HG03457 (cell line): ENCODE measurements at regions not wholly inside any gene's neighbourhood (a gene's known extent, or its start where the extent isn't known, plus 50 kb on each side); places are given as distances from the start of the nearest gene placed in this dataset.
"Not testable (repeated sequence)": the region's sequence is repeated elsewhere in the genome, so short reads cannot be mapped to it uniquely, and the experiment has no call there.

ENCODE experiments used
- ATAC-seq: cut with Tn5 transposase; IDR thresholded peaks from one replicate; pipeline ENCODE4 v1.9.1; 2021; ENCODE audit warnings: moderate number of reproducible peaks; ENCODE audit not compliant: unreplicated experiment

DNA sequence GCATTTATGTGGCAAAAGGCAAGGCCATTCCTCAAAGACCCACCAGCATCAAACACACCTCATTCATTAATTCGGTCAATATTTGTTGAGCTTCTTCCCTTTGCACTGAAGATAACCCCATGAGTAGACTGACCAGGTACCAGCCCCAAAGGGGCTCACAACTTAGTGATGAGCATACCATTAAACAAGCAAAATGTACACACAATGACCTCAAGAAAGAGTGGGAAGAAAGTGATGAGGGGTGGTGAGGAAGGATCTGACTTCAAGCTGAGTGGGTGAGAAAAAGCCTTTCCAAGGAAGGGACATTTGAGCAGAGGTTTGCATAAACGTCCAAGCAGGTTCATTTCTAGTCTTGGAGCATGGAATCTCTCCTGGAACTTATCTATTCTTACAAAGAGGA is 562.5 kb downstream of the TOX3 start:
- no peak for ATAC-seq

DNA sequence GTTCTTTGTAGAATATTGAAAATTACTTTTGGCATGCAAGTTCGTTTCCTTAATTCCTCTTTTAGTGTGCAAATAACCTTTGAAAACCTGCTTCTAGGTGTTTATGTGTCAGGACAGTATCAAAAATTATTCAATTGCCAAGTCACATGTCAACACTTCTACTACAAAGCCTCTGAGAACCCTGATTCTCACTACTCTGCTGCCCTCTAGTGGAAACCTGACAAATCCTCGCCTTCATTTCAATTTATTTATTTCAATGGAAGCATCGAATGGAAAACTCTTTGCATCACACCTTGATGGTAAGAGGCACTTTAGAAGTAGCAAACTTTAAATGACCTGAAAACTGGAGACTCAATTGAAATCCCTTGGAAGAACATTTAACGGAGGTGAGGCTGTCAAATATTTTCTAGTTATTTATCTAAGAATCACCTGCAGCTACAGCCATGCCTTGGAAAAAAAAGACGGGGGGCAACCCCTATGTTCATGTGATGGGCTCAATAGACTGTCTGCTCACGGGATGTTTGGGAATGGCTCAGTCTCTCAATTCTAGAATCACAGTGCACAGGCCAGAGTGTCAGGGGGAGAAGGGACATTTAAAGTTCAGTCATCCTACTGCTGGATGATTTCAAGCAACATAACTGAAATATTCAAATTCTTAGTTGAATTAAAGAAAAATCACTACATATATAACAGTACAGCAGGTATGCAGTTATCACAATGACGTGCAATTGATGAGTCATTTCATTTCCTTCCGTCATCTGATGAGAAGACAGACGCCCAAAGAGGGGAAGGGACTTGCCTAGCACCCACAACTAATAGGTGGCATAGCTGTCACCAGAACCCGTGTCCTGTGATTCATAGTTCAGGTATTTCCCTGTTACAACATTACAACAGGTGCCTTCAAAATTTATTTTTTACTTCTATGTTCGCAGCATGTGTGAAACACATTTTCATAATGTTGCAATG is 563.9 kb downstream of the TOX3 start:
- ATAC-seq = no peak

DNA sequence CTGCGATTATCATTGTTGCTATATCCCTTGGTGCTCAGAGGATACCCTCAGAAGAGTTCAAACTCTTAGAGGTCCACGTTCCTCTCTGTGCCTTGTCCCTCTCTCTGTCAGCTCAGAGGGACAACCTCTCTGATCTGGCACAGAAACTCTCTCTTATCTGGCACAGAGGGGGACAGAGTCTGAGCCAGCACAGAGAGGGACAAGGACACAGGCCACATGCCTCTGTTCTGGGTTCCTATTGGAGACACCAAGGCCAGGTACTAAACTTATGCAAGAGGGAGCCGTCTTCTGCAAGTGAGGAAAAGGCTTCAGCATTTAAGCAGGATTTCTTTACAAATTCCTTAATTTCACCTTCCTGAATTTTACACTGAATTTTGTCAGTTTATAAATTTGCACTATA is 565.2 kb downstream of the TOX3 start:
- no peak for ATAC-seq

DNA sequence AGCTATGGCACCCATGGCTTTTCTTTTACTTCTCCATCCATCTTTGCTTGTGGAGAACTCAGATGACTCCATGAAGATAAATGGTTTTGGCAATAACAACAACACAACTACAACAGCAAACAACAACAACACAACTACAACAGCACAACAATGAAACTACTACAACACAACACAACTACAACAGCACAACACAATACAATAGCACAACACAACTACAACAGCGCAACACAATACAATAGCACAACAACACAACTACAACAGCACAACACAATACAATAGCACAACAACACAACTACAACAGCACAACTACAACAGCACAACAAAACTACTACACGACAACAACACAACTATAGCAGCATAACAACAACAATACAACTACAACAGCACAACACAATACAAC is 569.4 kb downstream of the TOX3 start:
- ATAC-seq = not testable (repeated sequence)

DNA sequence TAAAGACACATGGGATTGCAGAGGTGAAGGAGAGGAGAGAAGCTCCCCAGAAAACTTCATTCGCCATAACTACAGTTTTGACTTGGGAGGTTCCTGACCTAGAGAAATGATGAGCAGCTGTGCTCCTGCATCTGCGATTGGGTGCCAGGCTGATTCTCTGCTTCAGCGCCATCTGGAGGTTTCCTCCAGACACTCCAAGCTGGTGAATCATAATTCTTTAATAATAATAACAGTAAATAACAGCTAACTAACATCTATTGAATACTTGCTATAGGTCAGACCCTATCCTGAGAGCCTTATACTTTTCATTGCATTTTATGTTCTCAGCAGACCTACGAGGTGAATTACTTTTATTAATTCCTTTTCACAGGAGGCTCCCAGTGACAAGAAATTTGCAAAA is 575.8 kb downstream of the TOX3 start:
- no peak for ATAC-seq

DNA sequence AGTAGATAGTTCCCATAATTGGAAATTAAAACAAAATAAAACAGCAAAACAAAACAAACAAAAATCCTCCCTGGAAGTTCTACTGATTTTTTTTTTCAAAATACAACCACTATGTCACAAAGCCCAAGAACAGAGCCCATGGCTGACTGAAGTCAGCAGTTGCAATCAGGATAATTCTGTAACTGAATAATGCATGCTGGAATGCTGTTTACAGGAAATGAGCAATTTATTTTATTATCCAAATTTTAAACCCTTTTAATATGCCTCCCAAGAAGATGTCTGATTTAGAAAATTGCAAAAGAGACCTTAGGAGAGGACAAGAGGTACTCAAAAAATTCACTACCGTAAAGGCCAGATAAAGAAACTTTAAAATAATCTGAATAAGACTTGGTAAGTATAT is 578.2 kb downstream of the TOX3 start:
- ATAC-seq = no peak

DNA sequence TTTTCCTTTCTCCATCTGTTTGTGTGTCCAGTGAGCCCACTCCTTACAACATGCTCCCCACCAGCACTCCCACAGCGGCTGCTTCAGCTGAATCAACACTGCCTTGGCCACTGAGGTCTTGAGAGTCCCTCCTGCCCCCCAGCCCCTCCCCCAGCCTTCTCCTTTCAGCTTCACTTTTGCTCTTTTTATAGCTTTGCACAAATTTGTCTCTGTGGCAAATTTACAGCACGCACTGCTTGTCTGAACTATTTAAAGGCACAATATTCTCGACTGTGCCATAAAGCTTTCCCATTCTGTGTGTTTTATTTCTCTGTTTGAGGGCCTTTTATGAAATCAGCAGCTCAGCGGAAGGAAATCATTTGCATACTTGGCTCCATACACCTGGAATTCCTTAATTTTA is 579.3 kb downstream of the TOX3 start:
- no peak for ATAC-seq

DNA sequence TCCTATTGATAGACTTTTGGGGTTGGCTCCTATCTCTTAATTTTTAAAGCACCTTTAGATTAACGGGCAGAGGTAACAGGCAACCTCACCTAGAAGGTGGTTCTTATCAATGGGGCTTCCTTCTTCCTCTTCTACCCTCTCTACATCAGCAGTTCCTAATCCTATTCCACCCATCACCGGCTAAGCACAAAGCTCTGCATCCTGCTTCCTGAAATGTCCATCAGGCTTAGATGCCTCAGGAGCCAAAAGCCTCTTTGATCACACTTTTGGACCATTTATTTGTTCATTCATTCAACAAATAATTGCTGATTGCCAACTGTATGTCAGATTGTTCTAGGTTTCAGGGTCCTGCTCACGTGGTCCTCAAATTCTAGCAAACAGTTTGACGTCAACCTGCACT is 586.0 kb downstream of the TOX3 start:
- no peak for ATAC-seq

DNA sequence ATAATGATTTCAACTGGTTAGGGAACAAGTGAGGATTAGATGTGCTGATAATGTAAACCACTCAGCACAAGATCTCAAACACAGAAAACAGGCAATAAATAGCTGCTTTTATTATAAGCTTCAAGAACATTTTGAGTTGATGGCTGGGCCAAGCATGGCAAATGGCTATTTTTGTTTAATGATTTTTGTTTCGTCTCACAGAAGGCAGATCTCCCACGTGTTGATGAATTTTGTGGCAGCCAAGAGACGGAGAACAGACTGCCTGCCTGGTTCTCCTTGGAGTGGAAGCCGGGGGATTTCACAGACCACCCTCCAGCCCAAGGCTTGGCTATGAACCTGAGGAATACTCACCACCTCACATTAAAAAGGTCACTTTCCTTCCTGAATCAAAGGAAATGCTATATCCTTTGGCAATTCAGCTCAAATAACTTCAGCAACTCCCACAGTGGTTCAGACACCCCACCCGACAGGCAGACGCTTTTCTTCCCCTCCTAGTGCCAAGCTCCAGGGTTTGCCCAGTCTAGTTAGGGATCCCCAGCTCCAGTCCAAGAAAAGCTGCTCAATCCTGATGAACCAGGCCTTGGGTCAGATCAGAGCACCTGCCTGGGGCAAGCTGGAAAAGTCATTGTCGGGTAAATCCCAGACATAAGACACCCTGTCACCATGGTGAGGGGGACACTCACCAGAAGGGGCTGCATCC is 593.5 kb downstream of the TOX3 start:
- ATAC-seq = no peak

DNA sequence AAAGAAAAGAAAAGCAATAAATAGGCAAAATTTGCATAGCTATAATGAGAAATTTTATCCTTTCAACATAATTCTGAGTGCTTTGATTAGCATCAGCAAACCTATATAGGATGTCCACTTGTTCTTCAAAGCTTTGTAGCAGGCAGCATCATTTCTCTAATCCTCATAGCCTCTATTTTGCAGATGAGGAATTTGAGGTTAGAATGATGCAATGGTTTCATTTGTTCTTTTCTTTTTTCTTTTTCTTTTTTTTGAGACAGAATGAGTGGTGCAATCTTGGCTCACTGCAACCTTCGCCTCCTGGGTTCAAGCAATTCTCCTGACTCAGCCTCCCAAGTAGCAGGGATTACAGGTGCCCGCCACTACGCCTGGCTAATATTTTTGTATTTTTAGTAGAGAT is 594.4 kb downstream of the TOX3 start:
- ATAC-seq = no peak

DNA sequence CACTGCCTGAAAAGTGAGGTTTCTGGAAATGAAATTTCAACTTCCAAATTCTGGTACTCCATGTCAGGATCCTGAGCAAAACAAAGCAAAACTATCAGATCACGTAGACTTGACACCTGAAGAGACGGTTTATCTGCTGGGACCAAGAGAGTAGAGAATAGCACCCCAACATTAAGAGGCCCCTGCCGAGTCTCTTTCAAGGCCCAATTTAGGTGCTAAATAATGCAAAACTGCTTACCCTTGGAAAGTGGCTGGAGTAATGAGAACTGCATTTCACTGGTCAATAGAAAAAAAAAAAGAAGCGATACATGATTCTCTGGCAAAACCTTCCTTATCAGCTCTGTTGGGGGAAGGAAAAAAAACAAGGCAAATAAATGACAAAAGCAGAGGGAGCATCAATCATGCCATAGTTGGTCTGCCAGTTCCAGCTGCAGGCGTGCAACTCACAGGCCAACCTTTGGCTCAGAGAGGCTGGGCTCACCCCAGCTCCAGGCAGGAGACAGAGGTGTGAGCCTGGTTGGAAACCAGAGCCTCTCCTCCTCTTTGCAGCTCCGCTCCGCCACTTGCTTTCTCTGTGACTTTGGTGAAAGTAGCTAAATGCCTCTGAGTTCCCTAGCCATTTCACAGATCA is 595.2 kb downstream of the TOX3 start:
- no peak for ATAC-seq

DNA sequence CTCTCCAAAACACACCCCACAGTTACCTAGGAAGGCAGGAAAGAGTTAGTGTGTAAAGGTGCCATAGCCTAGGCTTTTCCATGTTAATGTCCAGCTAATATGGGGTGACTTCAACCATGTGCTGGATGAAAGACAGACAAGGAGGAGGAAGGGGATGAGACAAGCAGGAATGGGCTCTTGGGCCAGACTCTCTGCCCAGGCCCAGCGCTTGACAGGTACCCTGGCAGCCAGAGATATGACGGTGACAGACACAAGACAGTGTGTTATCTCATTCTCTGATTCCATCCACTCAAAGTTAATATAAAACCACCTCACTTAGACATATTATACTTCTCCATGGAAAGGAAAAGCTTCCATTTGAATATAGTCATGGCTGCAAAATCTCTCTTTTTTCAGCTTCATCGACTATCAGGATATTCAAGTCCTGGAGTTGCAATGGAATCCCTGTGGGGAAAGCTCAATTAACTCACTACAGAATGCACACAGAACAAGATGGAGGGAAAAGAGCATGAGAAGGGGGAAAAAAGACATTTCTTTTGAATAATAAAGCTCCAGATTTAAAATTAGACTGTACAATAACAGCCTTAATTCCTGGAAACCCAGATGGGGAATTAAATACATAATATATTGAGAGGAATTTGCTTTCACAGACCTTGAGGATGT is 596.7 kb downstream of the TOX3 start:
- ATAC-seq = no peak

DNA sequence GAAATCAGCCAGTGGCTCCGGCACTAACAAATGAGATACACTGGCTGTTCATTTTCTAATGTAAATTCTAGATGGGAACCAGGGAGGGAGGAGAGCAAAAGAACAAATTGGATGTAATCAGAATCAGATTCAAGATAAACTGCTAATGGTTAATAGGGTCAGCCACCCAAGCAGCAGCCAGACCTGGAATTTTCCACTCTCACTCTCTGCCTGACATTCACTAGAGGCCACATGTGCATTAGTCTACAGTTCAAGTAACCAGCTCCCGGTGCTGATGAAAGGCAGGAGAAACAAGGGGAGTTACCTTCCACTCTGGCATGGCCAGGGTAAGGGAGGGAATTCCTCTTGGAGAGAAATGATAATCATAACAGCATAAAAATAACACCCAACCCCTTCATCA is 597.7 kb downstream of the TOX3 start:
- ATAC-seq = no peak

DNA sequence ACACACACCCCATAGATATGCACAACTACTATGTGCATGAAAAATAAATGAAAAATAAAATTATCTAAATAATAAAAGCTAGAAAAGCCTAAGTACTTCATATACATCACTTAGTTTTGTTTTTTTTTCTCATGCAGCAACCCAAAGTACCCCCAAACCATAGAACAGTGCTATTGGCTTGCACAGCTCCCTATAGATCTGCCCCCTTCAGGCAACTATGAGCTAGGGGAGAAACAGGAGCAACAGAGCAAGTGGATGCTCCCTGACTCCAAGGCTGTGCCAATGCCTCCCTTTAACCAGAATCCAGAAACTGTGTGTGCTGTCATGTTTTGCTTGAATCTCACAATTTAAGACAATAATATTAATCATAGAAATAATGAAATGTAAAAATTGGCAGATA is 605.5 kb downstream of the TOX3 start:
- ATAC-seq = no peak

DNA sequence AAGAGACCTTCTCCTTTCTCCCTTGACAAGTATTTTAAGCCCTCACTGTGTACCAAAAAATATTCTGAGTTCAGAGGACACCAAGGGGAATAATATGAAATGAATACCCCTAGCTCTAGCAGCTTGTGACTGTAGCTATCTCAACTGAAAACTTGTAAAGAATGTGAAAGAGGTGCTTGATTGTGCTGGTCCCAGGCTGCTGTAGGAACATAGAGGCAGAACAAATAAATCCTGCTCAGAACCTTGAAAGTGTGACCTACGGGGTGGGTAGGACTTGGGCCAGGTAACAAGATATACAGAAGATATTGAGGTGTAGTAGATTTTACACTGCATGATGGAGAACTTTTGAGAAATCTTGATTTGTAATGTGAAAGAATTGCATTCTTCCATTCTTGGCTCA is 606.8 kb downstream of the TOX3 start:
- ATAC-seq = no peak

DNA sequence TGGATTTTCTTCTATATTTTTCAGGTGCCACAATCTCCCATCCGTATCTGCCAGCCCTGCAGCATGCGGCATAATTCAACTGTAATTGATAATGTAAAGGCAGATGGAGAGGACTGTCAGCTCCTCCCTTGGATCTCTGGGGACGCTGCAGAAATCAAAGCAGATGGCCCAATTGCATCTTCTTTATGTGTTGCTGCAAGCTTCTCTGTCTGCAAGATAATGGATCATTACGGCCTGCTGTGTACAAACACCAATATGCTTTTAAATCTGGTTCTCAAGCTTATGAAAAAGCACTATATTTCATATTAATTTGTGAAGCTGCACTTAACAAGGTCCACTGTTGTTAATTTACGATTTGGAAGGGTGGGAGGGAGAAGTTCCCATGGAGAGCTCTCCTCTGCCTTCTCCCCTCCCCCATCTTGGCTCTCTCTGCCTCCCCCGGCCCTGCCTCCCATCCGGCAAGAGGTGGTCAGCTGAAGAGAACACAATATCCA is 607.5 kb downstream of the TOX3 start:
- ATAC-seq = no peak

DNA sequence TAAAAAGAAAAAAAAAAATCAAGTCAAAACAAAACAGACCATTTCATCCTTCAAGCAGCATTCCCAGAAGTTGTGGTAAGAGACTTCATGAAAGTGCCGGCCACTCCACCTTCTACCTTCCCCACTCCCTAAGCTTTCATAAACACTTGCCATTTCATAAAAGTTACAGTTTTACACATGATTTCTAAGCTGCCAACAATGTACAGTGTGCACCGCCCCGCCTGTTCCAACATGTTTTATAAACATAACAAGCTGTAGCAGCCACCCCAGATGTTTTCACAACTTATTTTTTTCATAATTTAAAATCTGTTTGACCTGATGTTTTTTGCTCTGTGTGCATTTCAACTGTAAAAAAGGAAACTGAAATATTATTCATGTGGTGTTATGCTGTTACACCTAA is 608.1 kb downstream of the TOX3 start:
- ATAC-seq = no peak

DNA sequence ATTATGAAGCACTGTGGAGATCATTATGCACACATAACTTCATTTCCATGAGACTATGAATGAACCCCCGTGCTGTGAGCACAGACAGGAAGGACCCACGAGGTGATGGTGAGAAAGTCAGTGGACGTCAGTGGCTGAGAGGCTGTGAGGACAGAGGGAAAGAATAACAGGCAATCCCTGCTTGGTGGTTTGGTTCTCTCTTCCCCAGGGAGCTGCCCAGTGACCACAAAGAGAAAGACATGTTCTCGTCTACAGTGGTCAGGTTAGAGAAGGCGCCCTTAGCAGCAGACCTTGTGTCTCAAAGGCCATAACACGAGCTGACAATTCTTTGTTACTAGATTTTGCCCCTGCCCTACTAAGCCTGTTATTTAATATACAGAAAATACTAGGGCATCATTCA is 609.2 kb downstream of the TOX3 start:
- no peak for ATAC-seq

DNA sequence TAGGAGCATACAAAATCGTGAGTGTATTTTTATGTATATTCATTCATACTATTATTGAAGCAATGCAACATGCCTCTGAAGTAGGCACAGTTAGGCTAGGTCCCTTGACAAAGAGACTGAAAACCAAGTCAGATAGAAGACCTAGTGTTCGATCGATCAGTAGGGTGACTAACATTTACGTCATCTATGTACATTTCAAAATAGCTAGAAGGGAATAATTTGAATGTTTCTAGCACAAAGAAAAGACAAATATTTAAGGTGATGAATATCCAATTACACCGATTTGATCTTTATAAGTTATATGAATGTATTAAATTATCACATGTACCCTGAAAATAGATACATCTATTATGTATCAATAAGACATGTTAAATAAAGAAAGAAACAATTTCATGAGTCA is 610.1 kb downstream of the TOX3 start:
- no peak for ATAC-seq

DNA sequence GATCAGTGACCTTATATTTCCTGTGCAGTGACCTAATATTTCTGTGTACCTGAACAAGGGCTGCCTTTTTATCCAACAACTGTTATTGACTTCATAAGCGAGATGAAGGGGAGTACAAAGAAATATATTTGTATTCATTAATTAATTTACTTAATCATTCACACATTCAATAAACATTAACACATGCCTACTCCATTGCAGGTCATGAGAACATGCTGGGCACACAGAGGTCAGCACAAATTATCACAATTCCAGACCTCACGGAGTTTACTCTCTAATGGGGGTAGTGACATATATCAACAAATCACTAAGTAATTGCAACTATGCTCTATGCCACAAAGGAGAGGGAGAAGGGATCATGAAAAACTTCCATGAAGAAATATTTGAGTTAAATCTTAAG is 614.6 kb downstream of the TOX3 start:
- no peak for ATAC-seq

DNA sequence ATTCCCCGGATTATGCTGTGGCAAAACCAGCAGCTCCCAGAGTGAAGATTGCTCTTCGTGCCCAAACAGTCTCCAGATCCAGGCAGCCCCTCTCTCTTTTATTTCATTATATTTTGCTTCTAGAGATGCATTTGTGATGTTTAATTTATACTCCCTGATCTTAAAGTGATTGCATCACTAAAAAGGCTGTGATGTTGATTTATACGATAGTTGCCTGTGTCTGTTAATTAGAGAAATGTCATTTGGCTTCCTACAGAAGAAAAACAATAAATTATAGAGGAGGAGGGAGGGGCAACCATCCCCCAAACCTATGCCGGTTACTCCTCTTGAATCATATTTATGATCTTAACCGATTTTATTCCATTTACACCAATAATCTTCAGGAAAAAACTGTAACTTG is 615.3 kb downstream of the TOX3 start:
- no peak for ATAC-seq
